Astrocyte (in vitro differentiated cells and primary cell): ENCODE measurements at regions not wholly inside any gene's neighbourhood (a gene's known extent, or its start where the extent isn't known, plus 50 kb on each side); places are given as distances from the start of the nearest gene placed in this dataset.

ENCODE experiments used
- DNase-seq: peaks from one replicate; pipeline ENCODE4 v3.0.0-alpha.2; 2010; ENCODE audit warnings: low read depth
- FAIRE-seq: peaks from 2 replicates; lab custom pipeline; 2011; peaks lifted over from hg19 to GRCh38; lab: Jason Lieb, UNC
- H2AFZ ChIP-seq: 2 replicates; pipeline ENCODE4 v1.6.0; 2012; ENCODE audit warnings: low read depth, low read length, inconsistent platforms
- H3K27ac ChIP-seq: 2 replicates; pipeline ENCODE4 v1.5.1; 2011; ENCODE audit warnings: low read depth, low read length, inconsistent platforms
- H3K27me3 ChIP-seq: 2 replicates; pipeline ENCODE4 v1.6.0; 2011; ENCODE audit warnings: low read length, inconsistent platforms; ENCODE audit not compliant: insufficient read depth
- H3K36me3 ChIP-seq: 2 replicates; pipeline ENCODE4 v1.5.1; 2011; ENCODE audit warnings: low read length, inconsistent platforms; ENCODE audit not compliant: insufficient read depth
- H3K4me1 ChIP-seq: 2 replicates; pipeline ENCODE4 v1.5.1; 2011; ENCODE audit warnings: low read length, inconsistent platforms; ENCODE audit not compliant: insufficient read depth
- H3K4me2 ChIP-seq: 2 replicates; pipeline ENCODE4 v1.6.0; 2012; ENCODE audit warnings: low read length, inconsistent platforms
- H3K4me3 ChIP-seq: 2 replicates; pipeline ENCODE4 v1.5.1; 2011; ENCODE audit warnings: low read depth, mild to moderate bottlenecking, low read length, inconsistent platforms; ENCODE audit not compliant: insufficient read depth
- H3K79me2 ChIP-seq: 2 replicates; pipeline ENCODE4 v1.6.0; 2012; ENCODE audit warnings: mild to moderate bottlenecking, low read length, inconsistent platforms; ENCODE audit not compliant: insufficient read depth
- H3K9ac ChIP-seq: 2 replicates; pipeline ENCODE4 v1.6.0; 2012; ENCODE audit warnings: mild to moderate bottlenecking, low read length, inconsistent platforms
- H3K9me3 ChIP-seq: 2 replicates; pipeline ENCODE4 v1.5.1; 2012; ENCODE audit warnings: low read depth, mild to moderate bottlenecking, low read length, inconsistent platforms; ENCODE audit not compliant: insufficient read depth
- H4K20me1 ChIP-seq: 2 replicates; pipeline ENCODE4 v1.6.0; 2012; ENCODE audit warnings: low read length, inconsistent platforms; ENCODE audit not compliant: insufficient read depth
- H3K27ac Mint-ChIP-seq: one replicate; pipeline ENCODE4 v1.8.0; 2021; ENCODE audit warnings: mild to moderate bottlenecking, mixed read lengths; ENCODE audit not compliant: unreplicated experiment
- H3K27me3 Mint-ChIP-seq: one replicate; pipeline ENCODE4 v1.8.0; 2021; ENCODE audit warnings: low read depth, mixed read lengths; ENCODE audit not compliant: unreplicated experiment
- H3K36me3 Mint-ChIP-seq: one replicate; pipeline ENCODE4 v1.8.0; 2021; ENCODE audit warnings: low read depth, mixed read lengths; ENCODE audit not compliant: unreplicated experiment
- H3K4me1 Mint-ChIP-seq: one replicate; pipeline ENCODE4 v1.8.0; 2021; ENCODE audit warnings: low read depth, mixed read lengths; ENCODE audit not compliant: unreplicated experiment
- H3K4me3 Mint-ChIP-seq: one replicate; pipeline ENCODE4 v1.8.0; 2021; ENCODE audit warnings: mild to moderate bottlenecking, moderate library complexity, mixed read lengths; ENCODE audit not compliant: unreplicated experiment
- H3K9me3 Mint-ChIP-seq: one replicate; pipeline ENCODE4 v1.8.0; 2021; ENCODE audit warnings: mild to moderate bottlenecking, mixed read lengths; ENCODE audit not compliant: unreplicated experiment
- CTCF ChIP-seq: IDR thresholded peaks from 2 replicates; pipeline ENCODE4 v1.5.1; 2011; ENCODE audit warnings: low read depth, mild to moderate bottlenecking, inconsistent platforms, low read length, moderate library complexity; ENCODE audit not compliant: insufficient read depth
- EZH2 ChIP-seq: IDR thresholded peaks from 2 replicates; pipeline ENCODE4 v1.6.1; 2012; ENCODE audit warnings: mild to moderate bottlenecking, low read length, inconsistent platforms; ENCODE audit not compliant: insufficient read depth

GRCh38 chr10:111999205-111999914, 184.2 kb downstream of the GPAM start:
- no peak overlapping the region for H3K27ac ChIP-seq
- peaks cover 3% of the 10 kb centered on the region for H3K9me3 Mint-ChIP-seq
- FAIRE-seq (no peak), DNase-seq (no peak)
- H3K27me3 ChIP-seq = no peaks in the 10 kb centered on the region
- no peak overlapping the region for H2AFZ ChIP-seq
- no peaks in the 10 kb centered on the region for H3K36me3 Mint-ChIP-seq
- H3K4me3 ChIP-seq = no peak overlapping the region
- H3K79me2 ChIP-seq = no peaks in the 10 kb centered on the region
- no peaks in the 10 kb centered on the region for H3K4me1 ChIP-seq
- TF ChIP-seq CTCF (no peak), EZH2 (no peak)
- H3K27ac Mint-ChIP-seq = no peak overlapping the region
- no peak overlapping the region for H3K4me3 Mint-ChIP-seq
- no peaks in the 10 kb centered on the region for H3K36me3 ChIP-seq
- H3K4me1 Mint-ChIP-seq = no peaks in the 10 kb centered on the region
- no peak overlapping the region for H3K4me2 ChIP-seq
- peaks cover 4% of the 10 kb centered on the region for H3K27me3 Mint-ChIP-seq
- peaks cover 4% of the 10 kb centered on the region for H3K9me3 ChIP-seq
- H3K9ac ChIP-seq = no peak overlapping the region
- no peaks in the 10 kb centered on the region for H4K20me1 ChIP-seq

- Mint-ChIP-seq H3K4me3 (no peak overlapping the region), H3K27me3 (peaks cover 6% of the 10 kb centered on the region), H3K9me3 (peaks cover 5% of the 10 kb centered on the region), H3K4me1 (no peaks in the 10 kb centered on the region), H3K27ac (no peak overlapping the region), H3K36me3 (no peaks in the 10 kb centered on the region)
- no peaks in the 10 kb centered on the region for H3K36me3 ChIP-seq
- H4K20me1 ChIP-seq = no peaks in the 10 kb centered on the region
- no peak overlapping the region for H3K9ac ChIP-seq
- H3K4me3 ChIP-seq = no peak overlapping the region
- DNase-seq (no peak), FAIRE-seq (no peak)
- no peak overlapping the region for H3K27ac ChIP-seq
- H3K27me3 ChIP-seq = no peaks in the 10 kb centered on the region
- no peak overlapping the region for H2AFZ ChIP-seq
- H3K4me1 ChIP-seq = no peaks in the 10 kb centered on the region
- H3K9me3 ChIP-seq = peaks cover 4% of the 10 kb centered on the region
- no peak overlapping the region for H3K4me2 ChIP-seq
- no peak for TF ChIP-seq CTCF
- H3K79me2 ChIP-seq = no peaks in the 10 kb centered on the region
These were observed 183.7 kb downstream of the GPAM start for GRCh38 chr10:111999915-112000302.

DNA sequence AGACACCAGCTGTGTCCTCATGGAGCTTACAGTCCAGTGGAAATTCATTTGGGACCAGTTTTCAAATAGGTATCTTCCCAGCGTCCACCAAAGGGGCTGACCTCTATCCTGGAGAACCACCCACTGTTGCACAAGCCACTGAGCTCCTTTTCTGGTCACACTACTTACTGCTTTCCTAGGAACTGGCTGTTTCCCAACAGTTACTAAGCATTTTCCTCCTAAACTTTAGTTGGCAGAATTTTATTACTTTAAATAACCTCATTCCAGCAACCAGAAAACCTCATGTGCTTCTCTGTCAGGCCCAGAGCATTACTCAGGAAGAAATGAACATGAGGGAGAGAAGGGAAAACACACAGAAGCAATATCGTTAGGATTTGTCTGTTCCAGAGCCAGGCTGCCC, 183.1 kb downstream of the GPAM start:
- FAIRE-seq (no peak), DNase-seq (no peak)
- no peaks in the 10 kb centered on the region for H4K20me1 ChIP-seq
- H3K36me3 Mint-ChIP-seq = no peaks in the 10 kb centered on the region
- no peak for TF ChIP-seq EZH2
- H3K4me3 ChIP-seq = no peak overlapping the region
- no peaks in the 10 kb centered on the region for H3K36me3 ChIP-seq
- H3K27ac Mint-ChIP-seq = no peak overlapping the region
- H3K27ac ChIP-seq = no peak overlapping the region
- no peak overlapping the region for H3K4me2 ChIP-seq
- H2AFZ ChIP-seq = no peak overlapping the region
- no peak overlapping the region for H3K4me3 Mint-ChIP-seq
- H3K9ac ChIP-seq = no peak overlapping the region
- no peaks in the 10 kb centered on the region for H3K79me2 ChIP-seq
- peaks cover 7% of the 10 kb centered on the region for H3K27me3 Mint-ChIP-seq
- no peaks in the 10 kb centered on the region for H3K4me1 ChIP-seq
- peaks cover 3% of the 10 kb centered on the region for H3K9me3 Mint-ChIP-seq
- H3K27me3 ChIP-seq = no peaks in the 10 kb centered on the region
- peaks cover 4% of the 10 kb centered on the region for H3K9me3 ChIP-seq
- H3K4me1 Mint-ChIP-seq = no peaks in the 10 kb centered on the region
